CD8-positive, alpha-beta memory T cell (primary cell): ENCODE measurements at regions not wholly inside any gene's neighbourhood (a gene's known extent, or its start where the extent isn't known, plus 50 kb on each side); places are given as distances from the start of the nearest gene placed in this dataset.
A peak's percentile ranks its signal among the peaks of the same experiment; 100 is the strongest.

Source experiments
- CTCF ChIA-PET: fragments of 350-600 bp; sonication (Branson Sonifier 250); formaldehyde crosslinking; loops from one replicate; lab custom pipeline; 2021; ENCODE audit warnings: antibody characterized with exemption; lab: Charles Lee
- POLR2A ChIA-PET: fragments of 350-600 bp; sonication (Branson Sonifier 250); formaldehyde crosslinking; loops from one replicate; lab custom pipeline; 2021; ENCODE audit warnings: antibody characterized with exemption; lab: Charles Lee
- DNase-seq, 5 donors: peaks; one replicate each; pipeline versions ENCODE4 v3.0.0 to v3.0.0-alpha.2; 2020 to 2022; ENCODE audit warnings: mixed read lengths in 1 of 5
- H3K27ac ChIP-seq: one replicate; pipeline ENCODE4 v1.7.0; 2013; ENCODE audit warnings: low read depth, mild to moderate bottlenecking, low read length, moderate library complexity
- H3K27me3 ChIP-seq: 2 replicates; pipeline ENCODE4 v1.7.0; 2013; ENCODE audit warnings: low read length, mild to moderate bottlenecking; ENCODE audit not compliant: insufficient read depth, poor library complexity, severe bottlenecking
- H3K36me3 ChIP-seq: 2 replicates; pipeline ENCODE4 v1.7.0; 2013; ENCODE audit warnings: mild to moderate bottlenecking, low read length, moderate library complexity; ENCODE audit not compliant: insufficient read depth
- H3K4me1 ChIP-seq: 2 replicates; pipeline ENCODE4 v1.7.0; 2013; ENCODE audit warnings: mild to moderate bottlenecking, low read length, moderate library complexity; ENCODE audit not compliant: insufficient read depth
- H3K4me3 ChIP-seq: 2 replicates; pipeline ENCODE4 v1.7.0; 2013; ENCODE audit warnings: mild to moderate bottlenecking, low read length
- H3K9me3 ChIP-seq: 2 replicates; pipeline ENCODE4 v1.7.0; 2013; ENCODE audit warnings: mild to moderate bottlenecking, low read length
- H3K27ac Mint-ChIP-seq, 8 donors: one replicate each; pipeline ENCODE4 v1.8.0; 2020 to 2021; ENCODE audit warnings: mixed read lengths in 8 of 8, mild to moderate bottlenecking in 6 of 8, inconsistent platforms in 3 of 8, moderate library complexity in 3 of 8
- H3K27me3 Mint-ChIP-seq, 2 donors: one replicate each; pipeline ENCODE4 v1.8.0; 2020 to 2021; ENCODE audit warnings: mixed read lengths in 2 of 2, mild to moderate bottlenecking in 1 of 2, moderate library complexity in 1 of 2
- H3K36me3 Mint-ChIP-seq, 3 donors: one replicate each; pipeline ENCODE4 v1.8.0; 2020 to 2021; ENCODE audit warnings: mixed read lengths in 3 of 3, inconsistent platforms in 1 of 3, mild to moderate bottlenecking in 1 of 3
- H3K4me1 Mint-ChIP-seq, 3 donors: one replicate each; pipeline ENCODE4 v1.8.0; 2020 to 2021; ENCODE audit warnings: mixed read lengths in 3 of 3, inconsistent platforms in 1 of 3, mild to moderate bottlenecking in 1 of 3
- H3K4me3 Mint-ChIP-seq, 7 donors: one replicate each; pipeline ENCODE4 v1.8.0; 2020 to 2021; ENCODE audit warnings: mixed read lengths in 7 of 7, mild to moderate bottlenecking in 6 of 7, moderate library complexity in 4 of 7, inconsistent platforms in 2 of 7
- H3K9me3 Mint-ChIP-seq, 5 donors: one replicate each; pipeline ENCODE4 v1.8.0; 2020 to 2022; ENCODE audit warnings: mixed read lengths in 5 of 5, mild to moderate bottlenecking in 3 of 5, moderate library complexity in 2 of 5, inconsistent platforms in 1 of 5

DNA sequence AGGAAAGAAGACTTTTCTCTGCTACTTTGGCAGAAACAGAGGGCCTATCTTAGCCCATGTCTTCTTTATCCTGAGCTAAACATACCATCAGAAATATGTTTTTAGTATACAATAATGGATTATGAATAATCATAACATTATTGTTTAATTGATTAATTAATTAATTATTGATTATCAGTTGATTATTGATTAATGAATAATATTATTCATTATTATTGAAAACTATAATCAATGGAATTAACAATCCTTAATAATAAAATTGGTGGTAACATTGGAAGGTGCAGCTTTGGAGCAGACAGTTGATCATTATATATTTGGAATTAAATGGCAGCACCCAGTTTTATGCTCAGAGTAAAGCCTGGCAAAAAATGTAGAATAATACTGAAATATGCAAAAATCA is 655.9 kb upstream of the ARGLU1 start:
- ChIA-PET POLR2A (no interaction called here), CTCF (no interaction called here)
- Histone ChIP-seq H3K36me3 (no peaks in the 10 kb centered on the region), H3K4me3 (no peak overlapping the region), H3K27ac (no peak overlapping the region), H3K27me3 (no peaks in the 10 kb centered on the region), H3K9me3 (no peaks in the 10 kb centered on the region), H3K4me1 (no peaks in the 10 kb centered on the region)
- Mint-ChIP-seq H3K27ac (no peak overlapping the region), H3K4me3 (no peak overlapping the region), H3K9me3 (no peaks in the 10 kb centered on the region), H3K36me3 (no peaks in the 10 kb centered on the region), H3K27me3 (no peaks in the 10 kb centered on the region), H3K4me1 (no peaks in the 10 kb centered on the region)
- DNase-seq = no peak

DNA sequence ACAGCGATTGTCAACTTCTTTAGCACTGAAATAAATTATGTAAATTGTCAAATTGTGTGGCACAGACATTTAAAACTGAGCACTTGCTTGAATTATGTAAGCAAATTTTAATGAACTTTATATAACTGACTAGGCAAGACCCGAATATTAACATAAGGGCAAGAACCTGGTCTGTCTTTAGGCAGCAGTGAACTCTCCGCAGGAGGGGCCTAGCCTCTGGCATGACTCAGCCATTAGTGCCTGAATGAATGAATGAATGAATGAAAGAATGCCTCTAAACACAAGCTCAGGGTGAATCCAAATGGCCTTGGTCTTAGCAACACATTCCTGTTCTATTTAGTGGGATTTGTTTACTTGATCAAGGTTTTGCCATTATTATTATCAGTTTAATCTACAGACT is 654.7 kb upstream of the ARGLU1 start:
- Mint-ChIP-seq H3K36me3 (no peaks in the 10 kb centered on the region), H3K4me1 (no peaks in the 10 kb centered on the region), H3K9me3 (no peaks in the 10 kb centered on the region), H3K27ac (no peak overlapping the region), H3K4me3 (no peak overlapping the region), H3K27me3 (no peaks in the 10 kb centered on the region)
- Histone ChIP-seq H3K27me3 (no peaks in the 10 kb centered on the region), H3K4me1 (no peaks in the 10 kb centered on the region), H3K36me3 (no peaks in the 10 kb centered on the region), H3K4me3 (no peak overlapping the region), H3K27ac (no peak overlapping the region), H3K9me3 (no peaks in the 10 kb centered on the region)
- POLR2A ChIA-PET = no interaction called here
- CTCF ChIA-PET = no interaction called here
- no peak for DNase-seq

DNA sequence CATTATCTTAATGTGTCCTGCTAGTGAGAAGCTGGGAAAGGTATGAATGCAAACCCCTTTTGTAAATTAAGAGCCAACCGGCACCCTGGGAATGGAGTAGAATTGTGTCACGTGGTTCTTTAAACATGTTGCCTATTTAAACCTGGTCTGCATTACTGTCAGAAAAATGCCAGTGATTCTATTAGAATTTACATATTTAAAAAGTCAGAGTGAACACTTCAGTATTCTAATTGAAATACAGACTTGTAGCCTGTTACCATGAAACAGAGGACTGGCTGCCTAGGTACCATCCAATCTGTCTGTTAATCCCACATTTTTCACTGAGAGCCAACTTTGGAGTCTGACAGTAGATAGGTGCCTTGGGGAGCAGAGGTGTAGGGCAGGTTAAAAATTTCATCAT is 652.3 kb upstream of the ARGLU1 start:
- Histone ChIP-seq H3K27ac (no peak overlapping the region), H3K27me3 (no peaks in the 10 kb centered on the region), H3K4me1 (no peaks in the 10 kb centered on the region), H3K4me3 (no peak overlapping the region), H3K36me3 (no peaks in the 10 kb centered on the region), H3K9me3 (no peaks in the 10 kb centered on the region)
- DNase-seq = no peak
- Mint-ChIP-seq H3K27me3 (no peaks in the 10 kb centered on the region), H3K36me3 (no peaks in the 10 kb centered on the region), H3K4me3 (no peak overlapping the region), H3K27ac (no peak overlapping the region), H3K4me1 (no peaks in the 10 kb centered on the region), H3K9me3 (peaks cover 0 to 2% (median 0%) of the 10 kb centered on the region in 5 donors)
- CTCF ChIA-PET = no interaction called here
- POLR2A ChIA-PET = no interaction called here

DNA sequence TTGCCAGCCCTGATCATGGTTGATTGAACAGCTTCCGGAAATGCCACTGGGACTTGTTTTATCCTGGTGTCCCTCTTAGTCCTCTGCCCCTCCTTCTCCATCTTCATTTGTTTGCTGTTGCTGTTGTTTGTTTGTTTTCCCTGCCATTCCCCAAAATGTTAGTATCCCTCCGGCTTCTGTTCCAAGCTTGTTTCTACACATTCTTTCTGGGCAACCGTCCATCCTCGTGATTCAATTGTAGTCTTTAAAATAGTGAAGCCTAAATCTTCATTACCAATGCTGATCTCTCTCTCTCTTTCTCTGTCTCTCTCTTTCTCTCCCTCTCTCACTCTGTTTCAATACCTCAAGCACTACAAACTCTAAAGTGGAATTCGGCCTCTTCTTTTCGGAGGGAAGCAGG is 649.3 kb upstream of the ARGLU1 start:
- Histone ChIP-seq H3K27me3 (no peaks in the 10 kb centered on the region), H3K27ac (no peak overlapping the region), H3K36me3 (no peaks in the 10 kb centered on the region), H3K4me3 (no peak overlapping the region), H3K9me3 (no peaks in the 10 kb centered on the region), H3K4me1 (no peaks in the 10 kb centered on the region)
- Mint-ChIP-seq H3K27me3 (no peaks in the 10 kb centered on the region), H3K4me3 (no peak overlapping the region), H3K36me3 (no peaks in the 10 kb centered on the region), H3K27ac (no peak overlapping the region), H3K4me1 (no peaks in the 10 kb centered on the region), H3K9me3 (peaks cover 0 to 2% (median 0%) of the 10 kb centered on the region in 5 donors)
- no peak for DNase-seq
- CTCF ChIA-PET = no interaction called here
- POLR2A ChIA-PET = no interaction called here

DNA sequence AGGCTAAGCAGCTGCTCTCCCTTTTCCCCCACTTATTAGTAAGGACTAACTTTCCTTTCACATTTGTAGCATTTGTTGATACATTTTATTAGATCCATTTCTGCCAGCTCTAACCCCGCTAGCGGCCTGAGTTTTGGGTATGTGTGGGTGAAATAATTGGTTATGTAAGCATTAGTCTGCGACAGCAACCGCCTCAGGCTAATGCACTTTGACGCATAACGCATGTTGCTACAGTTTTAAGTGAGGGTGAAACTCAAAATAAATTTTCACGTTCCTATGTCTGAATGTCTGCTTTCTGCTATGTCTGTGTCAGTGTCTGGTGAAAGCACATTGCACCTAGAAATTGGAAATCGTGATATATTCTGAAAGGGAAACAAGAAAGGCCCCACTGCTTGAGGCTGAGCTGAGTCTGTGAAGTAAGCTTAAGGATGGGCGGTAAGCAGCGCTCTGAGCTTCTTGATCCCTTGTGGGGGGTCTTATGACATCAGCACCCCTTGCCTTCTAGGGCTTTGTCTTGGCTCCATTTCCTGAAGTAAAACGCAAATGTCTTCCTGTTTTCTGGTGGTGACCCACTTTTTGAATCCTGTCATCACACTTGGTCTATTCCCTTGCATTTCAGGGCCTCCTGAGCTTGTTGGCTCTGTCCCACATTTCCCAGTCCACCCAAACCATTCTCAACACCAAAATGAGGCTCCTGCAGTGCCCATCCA is 648.3 kb upstream of the ARGLU1 start:
- Mint-ChIP-seq H3K27ac (no peak overlapping the region), H3K4me1 (no peaks in the 10 kb centered on the region), H3K27me3 (no peaks in the 10 kb centered on the region), H3K9me3 (peaks cover 0 to 2% (median 0%) of the 10 kb centered on the region in 5 donors), H3K36me3 (no peaks in the 10 kb centered on the region), H3K4me3 (no peak overlapping the region)
- no peaks in the 10 kb centered on the region for H3K27me3 ChIP-seq
- DNase-seq = no peak
- no peak overlapping the region for H3K27ac ChIP-seq
- ChIA-PET POLR2A (no interaction called here), CTCF (no interaction called here)
- H3K36me3 ChIP-seq = no peaks in the 10 kb centered on the region
- H3K4me1 ChIP-seq = no peaks in the 10 kb centered on the region
- no peak overlapping the region for H3K4me3 ChIP-seq
- no peaks in the 10 kb centered on the region for H3K9me3 ChIP-seq

DNA sequence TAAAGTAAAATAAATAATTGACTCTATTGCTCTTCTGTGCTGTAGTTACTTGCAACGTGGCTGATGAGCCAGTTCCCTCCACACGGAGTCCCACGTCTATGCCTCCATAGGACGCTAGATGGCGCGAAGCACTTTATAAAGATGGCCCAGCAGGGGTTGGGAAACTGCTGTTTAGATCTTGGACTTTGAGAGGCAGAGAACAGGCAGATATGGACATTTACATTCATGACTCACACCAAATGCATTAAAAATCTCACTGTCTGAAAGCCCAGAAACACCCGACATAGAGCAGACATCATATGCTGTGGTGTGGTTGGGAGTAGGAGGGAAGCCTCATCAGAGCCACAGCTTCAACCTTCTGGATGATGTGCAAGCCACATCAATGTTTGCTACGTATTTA is 643.1 kb upstream of the ARGLU1 start:
- ChIA-PET POLR2A (no interaction called here), CTCF (no interaction called here)
- Mint-ChIP-seq H3K36me3 (no peaks in the 10 kb centered on the region), H3K4me1 (no peaks in the 10 kb centered on the region), H3K9me3 (peaks cover 0 to 2% (median 0%) of the 10 kb centered on the region in 5 donors), H3K27ac (no peak overlapping the region), H3K4me3 (no peak overlapping the region), H3K27me3 (no peaks in the 10 kb centered on the region)
- Histone ChIP-seq H3K27me3 (no peaks in the 10 kb centered on the region), H3K36me3 (no peaks in the 10 kb centered on the region), H3K4me3 (no peak overlapping the region), H3K9me3 (no peaks in the 10 kb centered on the region), H3K4me1 (no peaks in the 10 kb centered on the region), H3K27ac (no peak overlapping the region)
- DNase-seq = peak in 1 of 5 donors; percentile 11

DNA sequence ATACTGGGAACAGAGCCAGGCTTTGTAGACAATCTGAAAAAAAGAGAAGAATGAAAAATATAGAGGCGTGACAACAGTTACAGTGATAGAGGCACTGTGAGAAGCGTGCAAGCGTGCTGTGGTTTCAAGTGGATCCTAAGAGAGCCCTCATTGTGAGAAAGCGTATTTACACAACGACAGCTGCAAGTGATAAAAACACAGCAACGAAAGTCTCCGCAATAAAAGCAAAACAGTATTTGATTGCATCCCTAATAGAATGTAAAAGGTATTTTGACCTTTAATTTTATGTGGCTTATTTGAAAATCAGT is 642.7 kb upstream of the ARGLU1 start:
- no peaks in the 10 kb centered on the region for H3K36me3 ChIP-seq
- H3K27ac Mint-ChIP-seq = no peak overlapping the region
- CTCF ChIA-PET = no interaction called here

DNA sequence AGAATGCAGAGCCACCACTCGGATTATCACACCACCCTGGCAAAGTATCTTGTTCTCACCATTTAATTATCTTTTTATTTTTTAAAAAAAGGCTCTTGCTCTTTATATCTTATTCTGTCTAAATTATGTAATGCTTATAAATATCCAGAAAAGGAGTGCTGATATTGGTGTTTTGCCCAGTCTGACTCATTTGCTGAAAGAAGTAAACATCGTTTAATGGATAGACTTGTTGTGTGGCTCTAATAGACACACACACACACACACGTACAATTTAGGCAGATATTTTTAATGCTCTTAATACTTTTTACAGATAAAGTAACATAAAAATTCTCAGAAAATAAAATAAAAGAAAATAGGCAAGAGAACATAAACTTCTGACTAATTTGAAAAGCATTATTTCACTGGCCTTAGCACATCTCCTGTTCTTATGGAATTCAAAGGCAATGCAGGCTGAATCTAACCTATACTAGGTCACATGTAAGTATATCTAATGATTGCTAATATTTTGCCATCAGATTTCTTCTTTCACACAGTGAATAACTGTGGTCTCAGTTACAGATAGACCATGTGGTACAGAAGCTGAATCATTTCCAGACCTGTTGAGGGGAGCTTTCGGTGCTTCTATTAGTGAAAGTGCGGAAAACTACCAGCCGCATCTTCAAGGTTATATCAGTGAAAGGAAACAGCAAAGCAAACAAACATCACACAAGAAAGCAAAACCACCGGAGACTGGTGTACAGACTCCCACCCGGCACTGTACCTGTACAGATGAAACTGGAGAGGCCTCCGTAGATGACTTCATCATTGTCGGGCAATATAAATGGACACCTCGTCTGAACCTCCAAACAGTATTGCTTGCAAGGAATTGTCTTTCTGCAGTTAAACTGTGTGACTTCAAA is 642.1 kb upstream of the ARGLU1 start:
- ChIA-PET POLR2A (no interaction called here), CTCF (no interaction called here)
- DNase-seq = no peak
- Histone ChIP-seq H3K4me1 (no peaks in the 10 kb centered on the region), H3K27me3 (no peaks in the 10 kb centered on the region), H3K9me3 (no peaks in the 10 kb centered on the region), H3K4me3 (no peak overlapping the region), H3K36me3 (no peaks in the 10 kb centered on the region), H3K27ac (no peak overlapping the region)
- H3K27me3 Mint-ChIP-seq = no peaks in the 10 kb centered on the region
- peaks cover 0 to 2% (median 0%) of the 10 kb centered on the region in 5 donors for H3K9me3 Mint-ChIP-seq
- H3K4me1 Mint-ChIP-seq = no peaks in the 10 kb centered on the region
- no peaks in the 10 kb centered on the region for H3K36me3 Mint-ChIP-seq
- H3K4me3 Mint-ChIP-seq = no peak overlapping the region
- H3K27ac Mint-ChIP-seq = no peak overlapping the region

More for the DNA sequence above, 642.7 kb upstream of the ARGLU1 start:
- H3K27ac ChIP-seq = no peak overlapping the region
- POLR2A ChIA-PET = no interaction called here
- no peak for DNase-seq
- no peaks in the 10 kb centered on the region for H3K27me3 ChIP-seq
- no peaks in the 10 kb centered on the region for H3K27me3 Mint-ChIP-seq
- no peaks in the 10 kb centered on the region for H3K4me1 Mint-ChIP-seq
- no peaks in the 10 kb centered on the region for H3K36me3 Mint-ChIP-seq
- no peak overlapping the region for H3K4me3 Mint-ChIP-seq
- H3K4me3 ChIP-seq = no peak overlapping the region
- H3K4me1 ChIP-seq = no peaks in the 10 kb centered on the region
- H3K9me3 ChIP-seq = no peaks in the 10 kb centered on the region
- H3K9me3 Mint-ChIP-seq = peaks cover 0 to 2% (median 0%) of the 10 kb centered on the region in 5 donors
